Nephron progenitor cell (in vitro differentiated cells): ENCODE measurements at regions not wholly inside any gene's neighbourhood (a gene's known extent, or its start where the extent isn't known, plus 50 kb on each side); places are given as distances from the start of the nearest gene placed in this dataset.
A peak's percentile ranks its signal among the peaks of the same experiment; 100 is the strongest.
"Not testable (repeated sequence)": the region's sequence is repeated elsewhere in the genome, so short reads cannot be mapped to it uniquely, and the experiment has no call there.

Source experiments
- DNase-seq: peaks from one replicate; pipeline ENCODE4 v3.0.0; 2021
- H3K27ac Mint-ChIP-seq: 2 replicates; pipeline ENCODE4 v1.8.0; 2021; ENCODE audit warnings: mild to moderate bottlenecking, moderate library complexity, mixed read lengths
- H3K27me3 Mint-ChIP-seq: 2 replicates; pipeline ENCODE4 v1.8.0; 2021; ENCODE audit warnings: mild to moderate bottlenecking, low read depth, mixed read lengths; ENCODE audit not compliant: poor library complexity
- H3K36me3 Mint-ChIP-seq: 2 replicates; pipeline ENCODE4 v1.8.0; 2021; ENCODE audit warnings: low read depth, mixed read lengths
- H3K4me1 Mint-ChIP-seq: 2 replicates; pipeline ENCODE4 v1.8.0; 2021; ENCODE audit warnings: mixed read lengths
- H3K4me3 Mint-ChIP-seq: 2 replicates; pipeline ENCODE4 v1.8.0; 2021; ENCODE audit warnings: mild to moderate bottlenecking, moderate library complexity, mixed read lengths
- H3K9me3 Mint-ChIP-seq: 2 replicates; pipeline ENCODE4 v1.8.0; 2021; ENCODE audit warnings: mild to moderate bottlenecking, moderate library complexity, mixed read lengths
- TF ChIP-seq, protein P1 (sequence below): fragments of 200-600 bp; sonication (generic); IDR thresholded peaks from 2 replicates; pipeline ENCODE4 v1.5.0; 2021; ENCODE audit warnings: antibody characterized with exemption

DNA sequence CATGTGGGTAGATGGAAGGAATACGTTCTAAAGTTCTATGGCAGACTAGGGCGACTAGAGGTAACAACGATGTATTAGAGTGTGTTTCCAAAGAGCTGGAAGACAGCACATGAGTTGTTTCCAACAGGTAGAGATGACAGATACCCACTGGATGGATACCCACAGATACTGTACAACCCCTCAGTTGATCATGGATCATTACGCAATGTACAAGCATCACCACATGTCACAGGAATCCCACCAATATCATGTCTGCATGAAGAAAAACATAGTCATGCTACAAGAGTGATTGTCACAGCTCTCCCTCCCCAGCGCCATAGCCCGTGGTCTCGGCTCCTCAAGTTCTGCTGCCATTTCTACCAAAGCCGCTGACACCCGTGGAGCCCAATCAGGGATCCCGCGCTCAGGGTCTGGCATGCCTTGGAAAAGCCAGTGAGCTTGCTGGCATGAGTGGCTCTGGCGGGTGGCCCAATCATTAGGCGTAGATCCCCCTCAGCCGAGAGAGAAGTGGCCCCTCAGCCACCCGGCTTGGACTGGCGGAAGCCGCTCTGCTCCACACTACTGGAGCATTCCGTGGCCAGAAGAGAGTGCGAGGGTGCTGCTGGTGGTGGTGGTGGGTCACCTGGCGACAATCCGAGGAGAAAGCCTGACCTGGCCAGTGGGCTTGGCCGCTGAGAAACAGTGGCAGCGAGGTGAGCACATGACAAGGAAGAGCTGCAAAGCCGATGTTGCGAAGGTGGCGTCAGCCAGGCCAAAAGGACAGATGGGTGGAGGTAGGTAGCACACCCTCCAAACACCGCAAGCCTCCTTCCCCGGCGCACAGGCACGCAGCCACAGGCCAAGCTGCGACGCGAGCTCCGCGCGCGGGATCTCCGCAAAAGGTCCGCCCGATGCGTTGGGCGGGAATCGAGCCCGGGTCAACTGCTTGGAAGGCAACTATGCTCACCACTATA is 65.7 kb upstream of the FCGR2A start:
- H3K9me3 Mint-ChIP-seq: peaks cover 16% of the 10 kb centered on the region
- H3K27me3 Mint-ChIP-seq: peaks cover 69% of the 10 kb centered on the region
- peak overlapping the region; percentile 70 for H3K4me3 Mint-ChIP-seq
- H3K27ac Mint-ChIP-seq: no peak overlapping the region
- peaks cover 5% of the 10 kb centered on the region for H3K4me1 Mint-ChIP-seq
- DNase-seq: peak; percentile 14
- TF ChIP-seq, protein P1, sequence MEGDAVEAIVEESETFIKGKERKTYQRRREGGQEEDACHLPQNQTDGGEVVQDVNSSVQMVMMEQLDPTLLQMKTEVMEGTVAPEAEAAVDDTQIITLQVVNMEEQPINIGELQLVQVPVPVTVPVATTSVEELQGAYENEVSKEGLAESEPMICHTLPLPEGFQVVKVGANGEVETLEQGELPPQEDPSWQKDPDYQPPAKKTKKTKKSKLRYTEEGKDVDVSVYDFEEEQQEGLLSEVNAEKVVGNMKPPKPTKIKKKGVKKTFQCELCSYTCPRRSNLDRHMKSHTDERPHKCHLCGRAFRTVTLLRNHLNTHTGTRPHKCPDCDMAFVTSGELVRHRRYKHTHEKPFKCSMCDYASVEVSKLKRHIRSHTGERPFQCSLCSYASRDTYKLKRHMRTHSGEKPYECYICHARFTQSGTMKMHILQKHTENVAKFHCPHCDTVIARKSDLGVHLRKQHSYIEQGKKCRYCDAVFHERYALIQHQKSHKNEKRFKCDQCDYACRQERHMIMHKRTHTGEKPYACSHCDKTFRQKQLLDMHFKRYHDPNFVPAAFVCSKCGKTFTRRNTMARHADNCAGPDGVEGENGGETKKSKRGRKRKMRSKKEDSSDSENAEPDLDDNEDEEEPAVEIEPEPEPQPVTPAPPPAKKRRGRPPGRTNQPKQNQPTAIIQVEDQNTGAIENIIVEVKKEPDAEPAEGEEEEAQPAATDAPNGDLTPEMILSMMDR: no peak
- no peaks in the 10 kb centered on the region for H3K36me3 Mint-ChIP-seq

DNA sequence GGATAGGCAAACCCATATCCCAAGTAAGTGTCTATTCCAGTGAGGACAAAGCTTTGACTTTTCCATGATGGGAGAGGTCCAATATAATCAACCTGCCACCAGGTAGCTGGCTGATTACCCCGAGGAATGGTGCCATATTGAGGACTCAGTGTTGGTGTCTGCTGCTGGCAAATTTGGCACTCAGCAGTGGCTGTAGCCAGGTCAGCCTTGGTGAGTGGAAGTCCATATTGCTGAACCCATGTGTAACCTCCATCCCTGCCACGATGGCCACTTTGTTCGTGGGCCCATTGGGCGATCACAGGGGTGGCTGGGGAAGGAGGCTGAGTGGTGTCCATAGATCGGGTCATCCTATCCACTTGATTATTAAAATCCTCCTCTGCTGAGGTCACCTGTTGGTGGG is 65.5 kb upstream of the CFAP126 start:
- H3K27ac Mint-ChIP-seq, H3K36me3 Mint-ChIP-seq, H3K9me3 Mint-ChIP-seq, H3K4me3 Mint-ChIP-seq, DNase-seq, H3K4me1 Mint-ChIP-seq: not testable (repeated sequence)
- peaks cover 93% of the 10 kb centered on the region for H3K27me3 Mint-ChIP-seq

DNA sequence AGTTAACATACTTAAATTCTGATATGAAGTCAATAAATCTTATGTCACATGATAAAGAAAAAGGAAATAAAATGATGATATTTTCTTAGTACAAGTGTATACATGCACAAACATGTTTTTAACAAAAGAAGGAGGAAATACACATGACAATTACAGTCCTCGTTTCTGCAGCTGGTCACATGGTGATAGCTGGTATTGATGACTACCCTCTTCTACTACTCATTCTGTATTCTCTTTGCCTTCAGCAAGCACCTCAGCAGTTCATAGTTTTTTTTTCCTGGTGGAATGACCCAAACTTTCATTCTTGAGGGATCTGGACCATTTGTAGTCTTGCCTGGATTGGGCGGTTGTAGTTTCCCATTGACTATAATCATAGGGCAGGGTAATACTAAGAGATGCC is 64.4 kb upstream of the CFAP126 start:
- TF ChIP-seq, protein P1: no peak
- peaks cover 93% of the 10 kb centered on the region for H3K27me3 Mint-ChIP-seq

DNA sequence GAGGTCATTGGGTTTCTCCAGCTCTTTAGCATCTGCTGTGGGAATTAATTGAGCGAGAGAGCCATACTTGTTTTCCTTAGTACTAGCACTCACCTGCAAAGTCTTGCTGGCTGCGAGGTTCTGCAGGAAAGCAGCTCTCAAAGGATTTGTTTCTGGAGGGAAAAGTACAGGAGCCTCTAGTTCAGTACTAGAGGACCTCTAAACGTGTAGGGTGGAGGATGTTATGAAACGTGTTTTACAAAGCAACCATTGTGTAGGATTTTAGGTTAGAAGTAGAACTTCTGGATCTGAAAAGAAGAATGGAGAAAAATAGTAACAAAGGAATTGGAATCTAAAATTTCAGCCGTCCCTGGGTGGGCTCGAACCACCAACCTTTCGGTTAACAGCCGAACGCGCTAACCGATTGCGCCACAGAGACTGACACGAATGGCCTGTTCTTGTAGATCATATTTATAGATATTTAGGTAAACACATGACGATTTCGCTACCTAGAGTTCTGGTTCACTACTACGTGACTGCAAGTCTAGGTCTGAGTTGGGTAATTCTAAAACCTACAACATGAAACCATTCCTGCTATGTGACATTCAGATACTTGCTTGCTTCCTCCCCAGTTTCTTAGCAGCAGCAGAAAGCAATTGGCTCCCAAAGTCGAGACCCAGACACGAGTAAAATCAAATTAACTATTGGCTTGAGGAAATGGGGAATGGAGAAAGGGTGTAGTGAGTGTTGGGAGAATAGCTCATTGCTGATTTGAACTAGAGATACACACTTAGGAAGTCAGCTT is 60.2 kb upstream of the CFAP126 start:
- Mint-ChIP-seq H3K27ac (no peak overlapping the region), H3K36me3 (peaks cover 6% of the 10 kb centered on the region), H3K4me1 (no peaks in the 10 kb centered on the region), H3K9me3 (peaks cover 19% of the 10 kb centered on the region), H3K27me3 (peaks cover 88% of the 10 kb centered on the region), H3K4me3 (peak overlapping the region; percentile 59)
- TF ChIP-seq, protein P1: no peak
- peak; percentile 23 for DNase-seq

More for the DNA sequence above, 64.4 kb upstream of the CFAP126 start:
- Mint-ChIP-seq H3K4me1 (no peaks in the 10 kb centered on the region), H3K4me3 (no peak overlapping the region), H3K36me3 (no peaks in the 10 kb centered on the region), H3K9me3 (peaks cover 4% of the 10 kb centered on the region), H3K27ac (no peak overlapping the region)
- DNase-seq: no peak

DNA sequence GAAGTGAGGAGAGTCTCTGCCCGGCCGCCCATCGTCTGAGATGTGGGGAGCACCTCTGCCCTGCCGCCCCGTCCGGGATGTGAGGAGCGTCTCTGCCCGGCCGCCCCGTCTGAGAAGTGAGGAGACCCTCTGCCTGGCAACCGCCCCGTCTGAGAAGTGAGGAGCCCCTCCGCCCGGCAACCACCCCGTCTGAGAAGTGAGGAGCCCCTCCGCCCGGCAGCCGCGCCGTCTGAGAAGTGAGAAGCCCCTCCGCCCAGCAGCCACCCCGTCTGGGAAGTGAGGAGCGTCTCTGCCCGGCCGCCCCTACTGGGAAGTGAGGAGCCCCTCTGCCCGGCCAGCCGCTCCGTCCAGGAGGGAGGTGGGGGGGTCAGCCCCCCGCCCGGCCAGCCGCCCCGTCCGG is 55.2 kb upstream of the CFAP126 start:
- Mint-ChIP-seq H3K27me3 (peaks cover 82% of the 10 kb centered on the region), H3K9me3 (peaks cover 33% of the 10 kb centered on the region)
- not testable (repeated sequence) for H3K27ac Mint-ChIP-seq, H3K4me1 Mint-ChIP-seq, H3K4me3 Mint-ChIP-seq, H3K36me3 Mint-ChIP-seq, DNase-seq

DNA sequence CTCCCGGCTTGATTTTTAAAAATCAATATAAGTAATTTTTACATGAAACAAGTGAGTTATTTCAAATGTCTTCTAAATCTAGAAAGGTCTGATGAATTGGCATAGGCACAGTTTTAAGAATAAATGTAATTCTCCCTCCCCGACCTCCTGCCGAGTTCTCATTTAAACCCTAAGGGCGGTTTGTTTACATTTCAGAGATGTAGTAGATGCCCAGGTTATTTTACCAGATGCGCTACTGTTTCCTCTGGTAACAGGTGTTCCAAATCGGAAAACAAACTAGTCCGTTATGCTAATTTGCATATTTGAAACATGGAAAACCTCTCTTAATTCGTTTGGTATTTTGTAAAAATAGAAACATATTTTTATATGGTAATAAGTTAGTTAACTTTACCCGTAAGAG is 53.8 kb upstream of the CFAP126 start:
- peak overlapping the region; percentile 70 for H3K4me3 Mint-ChIP-seq
- peaks cover 28% of the 10 kb centered on the region for H3K9me3 Mint-ChIP-seq
- peaks cover 6% of the 10 kb centered on the region for H3K36me3 Mint-ChIP-seq
- DNase-seq: no peak
- H3K27ac Mint-ChIP-seq: no peak overlapping the region
- no peaks in the 10 kb centered on the region for H3K4me1 Mint-ChIP-seq
- TF ChIP-seq, protein P1: no peak
- peaks cover 76% of the 10 kb centered on the region for H3K27me3 Mint-ChIP-seq
